ENCODE measurements at regions not wholly inside any gene's neighbourhood (a gene's known extent, or its start where the extent isn't known, plus 50 kb on each side); places are given as distances from the start of the nearest gene placed in this dataset.

GRCh38 chr9:106077731-106078130, 383.4 kb downstream of the TMEM38B start:
- TF ChIP-seq CTCF (IDR thresholded peaks at IDR 0.05; ENCODE audit: unreplicated experiment): no peak
- DNase-seq (ENCODE audit: low spot score): no peak
- H3K4me1 Mint-ChIP-seq (ENCODE audit: unreplicated experiment): no peaks in the 10 kb centered on the region
- no peak overlapping the region for H3K4me3 Mint-ChIP-seq (ENCODE audit: unreplicated experiment)
- H3K27me3 Mint-ChIP-seq (ENCODE audit: unreplicated experiment): peaks cover 2% of the 10 kb centered on the region
- H3K27ac Mint-ChIP-seq (ENCODE audit: unreplicated experiment): no peak overlapping the region
- no peaks in the 10 kb centered on the region for H3K9me3 Mint-ChIP-seq (ENCODE audit: unreplicated experiment)
- H3K36me3 Mint-ChIP-seq (ENCODE audit: low read depth, unreplicated experiment): no peaks in the 10 kb centered on the region

- H3K27ac Mint-ChIP-seq (ENCODE audit: unreplicated experiment): no peak overlapping the region
- H3K4me1 Mint-ChIP-seq (ENCODE audit: unreplicated experiment): no peaks in the 10 kb centered on the region
- no peak for TF ChIP-seq CTCF (IDR thresholded peaks at IDR 0.05; ENCODE audit: unreplicated experiment)
- no peaks in the 10 kb centered on the region for H3K9me3 Mint-ChIP-seq (ENCODE audit: unreplicated experiment)
- H3K27me3 Mint-ChIP-seq (ENCODE audit: unreplicated experiment): peaks cover 2% of the 10 kb centered on the region
- DNase-seq (ENCODE audit: low spot score): no peak
- H3K36me3 Mint-ChIP-seq (ENCODE audit: low read depth, unreplicated experiment): no peaks in the 10 kb centered on the region
- no peak overlapping the region for H3K4me3 Mint-ChIP-seq (ENCODE audit: unreplicated experiment)
These were observed 388.3 kb downstream of the TMEM38B start for GRCh38 chr9:106082621-106083020.

GRCh38 chr9:106084702-106085101, 390.4 kb downstream of the TMEM38B start:
- DNase-seq (ENCODE audit: low spot score): no peak
- H3K4me1 Mint-ChIP-seq (ENCODE audit: unreplicated experiment): no peaks in the 10 kb centered on the region
- no peaks in the 10 kb centered on the region for H3K36me3 Mint-ChIP-seq (ENCODE audit: low read depth, unreplicated experiment)
- TF ChIP-seq CTCF (IDR thresholded peaks at IDR 0.05; ENCODE audit: unreplicated experiment): no peak
- H3K27me3 Mint-ChIP-seq (ENCODE audit: unreplicated experiment): no peaks in the 10 kb centered on the region
- no peak overlapping the region for H3K4me3 Mint-ChIP-seq (ENCODE audit: unreplicated experiment)
- no peaks in the 10 kb centered on the region for H3K9me3 Mint-ChIP-seq (ENCODE audit: unreplicated experiment)
- no peak overlapping the region for H3K27ac Mint-ChIP-seq (ENCODE audit: unreplicated experiment)

GRCh38 chr9:106085479-106085878, 391.1 kb downstream of the TMEM38B start:
- Mint-ChIP-seq H3K4me3 (ENCODE audit: unreplicated experiment) (no peak overlapping the region), H3K9me3 (ENCODE audit: unreplicated experiment) (no peaks in the 10 kb centered on the region), H3K27ac (ENCODE audit: unreplicated experiment) (no peak overlapping the region), H3K36me3 (ENCODE audit: low read depth, unreplicated experiment) (no peaks in the 10 kb centered on the region), H3K4me1 (ENCODE audit: unreplicated experiment) (no peaks in the 10 kb centered on the region), H3K27me3 (ENCODE audit: unreplicated experiment) (no peaks in the 10 kb centered on the region)
- no peak for TF ChIP-seq CTCF (IDR thresholded peaks at IDR 0.05; ENCODE audit: unreplicated experiment)
- no peak for DNase-seq (ENCODE audit: low spot score)

GRCh38 chr9:106092083-106092482, 397.7 kb downstream of the TMEM38B start:
- H3K9me3 Mint-ChIP-seq (ENCODE audit: unreplicated experiment): no peaks in the 10 kb centered on the region
- no peak for DNase-seq (ENCODE audit: low spot score)
- no peak overlapping the region for H3K4me3 Mint-ChIP-seq (ENCODE audit: unreplicated experiment)

More at GRCh38 chr9:106092083-106092482, 397.7 kb downstream of the TMEM38B start:
- no peak for TF ChIP-seq CTCF (IDR thresholded peaks at IDR 0.05; ENCODE audit: unreplicated experiment)
- H3K27me3 Mint-ChIP-seq (ENCODE audit: unreplicated experiment): no peaks in the 10 kb centered on the region
- H3K4me1 Mint-ChIP-seq (ENCODE audit: unreplicated experiment): no peaks in the 10 kb centered on the region
- H3K27ac Mint-ChIP-seq (ENCODE audit: unreplicated experiment): no peak overlapping the region
- no peaks in the 10 kb centered on the region for H3K36me3 Mint-ChIP-seq (ENCODE audit: low read depth, unreplicated experiment)
